GOT3 (cell line): ENCODE measurements at regions not wholly inside any gene's neighbourhood (a gene's known extent, or its start where the extent isn't known, plus 50 kb on each side); places are given as distances from the start of the nearest gene placed in this dataset.

Experiments
- DNase-seq: peaks from one replicate; lab custom pipeline; 2025; ENCODE audit warnings: mixed read lengths; lab: John Stamatoyannopoulos, UW

GRCh38 chr7:25847336-25848070 lies 304.5 kb upstream of the NFE2L3 start:
- no peak for DNase-seq

- DNase-seq: peak; percentile 53
Observed at GRCh38 chr7:25849500-25850184, 302.4 kb upstream of the NFE2L3 start.

- DNase-seq: no peak
Observed at GRCh38 chr7:25850216-25850615, 301.8 kb upstream of the NFE2L3 start.

GRCh38 chr7:25850735-25851134 lies 301.3 kb upstream of the NFE2L3 start:
- no peak for DNase-seq

- DNase-seq: peak; percentile 71
Observed at GRCh38 chr7:25851332-25852210, 300.4 kb upstream of the NFE2L3 start.

GRCh38 chr7:25852211-25852938 lies 299.6 kb upstream of the NFE2L3 start:
- DNase-seq: no peak

- no peak for DNase-seq
Observed at GRCh38 chr7:25852939-25853271, 299.1 kb upstream of the NFE2L3 start.

- no peak for DNase-seq
Observed at GRCh38 chr7:25853314-25853713, 298.7 kb upstream of the NFE2L3 start.

- no peak for DNase-seq
Observed at GRCh38 chr7:25854059-25854458, 297.9 kb upstream of the NFE2L3 start.

- DNase-seq: peak; percentile 72
Observed at GRCh38 chr7:25854608-25855497, 297.1 kb upstream of the NFE2L3 start.

- DNase-seq: no peak
Observed at GRCh38 chr7:25855854-25856782, 295.9 kb upstream of the NFE2L3 start.

GRCh38 chr7:25857376-25858067 lies 294.5 kb upstream of the NFE2L3 start:
- DNase-seq: no peak

- no peak for DNase-seq
Observed at GRCh38 chr7:25858200-25858524, 293.8 kb upstream of the NFE2L3 start.

GRCh38 chr7:25858525-25859411 lies 293.2 kb upstream of the NFE2L3 start:
- DNase-seq: no peak

GRCh38 chr7:25859412-25860274 lies 292.4 kb upstream of the NFE2L3 start:
- DNase-seq: no peak

GRCh38 chr7:25860275-25861163 lies 291.5 kb upstream of the NFE2L3 start:
- DNase-seq: no peak

- DNase-seq: no peak
Observed at GRCh38 chr7:25861164-25861496, 290.9 kb upstream of the NFE2L3 start.
